WTC11 (cell line): ENCODE measurements at regions not wholly inside any gene's neighbourhood (a gene's known extent, or its start where the extent isn't known, plus 50 kb on each side); places are given as distances from the start of the nearest gene placed in this dataset.

Source experiments
- ATAC-seq: fragments of 200-7000 bp; cut with Tn5 transposase; 2 replicates; pipeline ENCODE4 v1.10.0; 2021; ENCODE audit warnings: mild to moderate bottlenecking, moderate library complexity
- CTCF ChIA-PET: fragments of 300-600 bp; sonication (Branson Sonifier 250); formaldehyde crosslinking; loops from one replicate; lab custom pipeline; 2021; ENCODE audit warnings: antibody characterized with exemption; lab: Charles Lee
- POLR2A ChIA-PET: fragments of 350-600 bp; sonication (Branson Sonifier 250); formaldehyde crosslinking; loops from one replicate; lab custom pipeline; 2021; ENCODE audit warnings: antibody characterized with exemption; lab: Charles Lee
- DNase-seq: peaks from one replicate; pipeline ENCODE4 v3.0.0; 2021; ENCODE audit warnings: low spot score
- H3K27ac Mint-ChIP-seq: 2 replicates; pipeline ENCODE4 v1.8.0; 2021; ENCODE audit warnings: mixed read lengths
- H3K27me3 Mint-ChIP-seq: 2 replicates; pipeline ENCODE4 v1.8.0; 2021; ENCODE audit warnings: low read depth, mild to moderate bottlenecking, moderate library complexity, mixed read lengths
- H3K36me3 Mint-ChIP-seq: 2 replicates; pipeline ENCODE4 v1.8.0; 2021; ENCODE audit warnings: mixed read lengths
- H3K4me1 Mint-ChIP-seq: 2 replicates; pipeline ENCODE4 v1.8.0; 2022; ENCODE audit warnings: mixed read lengths
- H3K4me3 Mint-ChIP-seq: 2 replicates; pipeline ENCODE4 v1.8.0; 2021; ENCODE audit warnings: mild to moderate bottlenecking, moderate library complexity, mixed read lengths
- H3K9me3 Mint-ChIP-seq: 2 replicates; pipeline ENCODE4 v1.8.0; 2021; ENCODE audit warnings: mixed read lengths
- CREM ChIP-seq: sonication (generic); formaldehyde crosslinking; IDR thresholded peaks from 2 replicates; pipeline ENCODE4 v1.8.1; 2022; ENCODE audit warnings: mild to moderate bottlenecking, missing genetic modification reagents, moderate library complexity
- GABPB1 ChIP-seq: sonication (generic); formaldehyde crosslinking; IDR thresholded peaks from 2 replicates; pipeline ENCODE4 v1.8.1; 2023; ENCODE audit warnings: mild to moderate bottlenecking, missing genetic modification reagents
- GTF2I ChIP-seq: fragments of 250-450 bp; sonication (Bioruptor Pico); conservative IDR thresholded peaks from 2 replicates; pipeline ENCODE4 v1.4.0; 2021; ENCODE audit warnings: mild to moderate bottlenecking
- MYBL2 ChIP-seq: sonication (generic); formaldehyde crosslinking; IDR thresholded peaks from 2 replicates; pipeline ENCODE4 v1.8.1; 2023; ENCODE audit warnings: mild to moderate bottlenecking, moderate library complexity, missing genetic modification reagents
- NFE2L1 ChIP-seq: sonication (generic); formaldehyde crosslinking; IDR thresholded peaks from 2 replicates; pipeline ENCODE4 v1.8.1; 2023; ENCODE audit warnings: missing genetic modification reagents
- SOX15 ChIP-seq: fragments of 250-450 bp; sonication (Bioruptor Pico); IDR thresholded peaks from 2 replicates; pipeline ENCODE4 v1.9.0; 2021; ENCODE audit warnings: mild to moderate bottlenecking
- TP53 ChIP-seq: sonication (generic); formaldehyde crosslinking; IDR thresholded peaks from 2 replicates; pipeline ENCODE4 v1.8.1; 2023; ENCODE audit warnings: mild to moderate bottlenecking, missing genetic modification reagents
- ZBTB21 ChIP-seq: sonication (generic); formaldehyde crosslinking; IDR thresholded peaks from 2 replicates; pipeline ENCODE4 v1.8.1; 2023; ENCODE audit warnings: mild to moderate bottlenecking, missing genetic modification reagents, borderline replicate concordance
- ZNF121 ChIP-seq: sonication (generic); formaldehyde crosslinking; IDR thresholded peaks from 2 replicates; pipeline ENCODE4 v1.8.0; 2023; ENCODE audit warnings: missing genetic modification reagents
- ZNF138 ChIP-seq: sonication (generic); formaldehyde crosslinking; conservative IDR thresholded peaks from 2 replicates; pipeline ENCODE4 v1.8.1; 2022; ENCODE audit warnings: mild to moderate bottlenecking, moderate library complexity, missing genetic modification reagents
- ZNF232 ChIP-seq: sonication (generic); formaldehyde crosslinking; IDR thresholded peaks from 2 replicates; pipeline ENCODE4 v1.8.0; 2022; ENCODE audit warnings: mild to moderate bottlenecking, missing genetic modification reagents
- TF ChIP-seq, protein P1 (sequence below): sonication (generic); formaldehyde crosslinking; IDR thresholded peaks from 2 replicates; pipeline ENCODE4 v1.8.0; 2022; ENCODE audit warnings: missing genetic modification reagents
- TF ChIP-seq, protein P2 (sequence below): sonication (generic); formaldehyde crosslinking; IDR thresholded peaks from 2 replicates; pipeline ENCODE4 v1.8.1; 2022; ENCODE audit warnings: missing genetic modification reagents, borderline replicate concordance
- TF ChIP-seq, protein P3 (sequence below): fragments of 250-450 bp; sonication (Bioruptor Pico); conservative IDR thresholded peaks from 2 replicates; pipeline ENCODE4 v1.9.0; 2021; ENCODE audit warnings: mild to moderate bottlenecking
- TF ChIP-seq, protein P4 (sequence below): sonication (generic); formaldehyde crosslinking; IDR thresholded peaks from 2 replicates; pipeline ENCODE4 v1.8.0; 2022; ENCODE audit warnings: mild to moderate bottlenecking, missing genetic modification reagents
- TF ChIP-seq, protein P5 (sequence below): sonication (generic); formaldehyde crosslinking; IDR thresholded peaks from 2 replicates; pipeline ENCODE4 v1.8.1; 2022; ENCODE audit warnings: mild to moderate bottlenecking, missing genetic modification reagents, moderate library complexity, borderline replicate concordance
- TF ChIP-seq, protein P6 (sequence below): sonication (generic); formaldehyde crosslinking; IDR thresholded peaks from 2 replicates; pipeline ENCODE4 v1.8.1; 2023; ENCODE audit warnings: mild to moderate bottlenecking, missing genetic modification reagents
- TF ChIP-seq, protein P7 (sequence below): sonication (generic); formaldehyde crosslinking; IDR thresholded peaks from 2 replicates; pipeline ENCODE4 v1.8.1; 2022; ENCODE audit warnings: mild to moderate bottlenecking, moderate library complexity, missing genetic modification reagents

DNA sequence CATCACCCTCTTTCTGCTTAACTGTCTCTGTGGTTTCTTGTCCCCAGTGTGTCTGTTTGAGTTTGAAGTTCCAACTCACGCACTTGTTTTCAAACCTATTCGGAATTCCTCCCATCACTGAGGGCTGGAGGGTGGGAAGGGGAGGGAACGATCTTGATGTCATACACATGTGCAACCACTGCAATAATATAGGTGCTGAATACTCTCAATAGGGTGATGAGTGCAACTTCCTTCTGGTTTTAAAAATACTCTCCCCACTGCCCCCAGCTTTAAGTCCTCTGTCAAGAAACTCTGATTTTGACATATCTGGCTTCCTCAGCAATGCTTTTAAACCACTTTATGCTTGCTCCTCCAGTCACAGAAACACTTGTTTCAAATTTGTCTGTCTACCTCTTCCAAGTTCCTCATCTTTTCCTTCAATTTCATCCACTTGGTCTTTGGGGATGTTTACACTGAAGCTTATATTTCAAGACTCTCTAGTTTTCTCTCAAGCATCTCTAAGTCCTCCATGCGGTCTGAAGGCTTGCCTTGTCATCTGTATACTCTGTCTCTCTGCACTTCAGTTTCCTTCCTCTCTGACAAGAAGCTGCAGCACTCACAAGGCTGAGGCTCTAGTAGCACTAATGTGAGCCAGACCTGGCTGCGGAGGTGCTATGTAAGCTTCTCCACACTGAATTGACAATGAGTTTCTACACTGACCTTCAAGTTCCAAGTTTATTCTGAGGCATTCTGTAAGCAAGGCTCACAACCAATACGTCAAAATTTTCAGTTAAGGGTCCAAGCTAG lies 422.3 kb downstream of the ZEB2 start:
- Mint-ChIP-seq H3K27ac (no peak overlapping the region), H3K9me3 (peaks cover 7% of the 10 kb centered on the region), H3K36me3 (no peaks in the 10 kb centered on the region), H3K27me3 (no peaks in the 10 kb centered on the region), H3K4me1 (peaks cover 6% of the 10 kb centered on the region; the same call in 1 of the 2 replicates), H3K4me3 (no peak overlapping the region)
- ATAC-seq (no peak), DNase-seq (no peak)
- ChIA-PET CTCF (no interaction called here), POLR2A (no interaction called here)
- TF ChIP-seq ZNF121 (no peak), ZBTB21 (CRISPR knock-in tag) (no peak), ZNF232 (CRISPR knock-in tag) (no peak), NFE2L1 (no peak), GABPB1 (CRISPR knock-in tag) (no peak), GTF2I (CRISPR knock-in tag) (no peak), MYBL2 (CRISPR knock-in tag) (no peak), CREM (CRISPR knock-in tag) (no peak), SOX15 (CRISPR knock-in tag) (no peak), ZNF138 (CRISPR knock-in tag) (no peak), TP53 (CRISPR knock-in tag) (no peak)
- TF ChIP-seq, protein P1, sequence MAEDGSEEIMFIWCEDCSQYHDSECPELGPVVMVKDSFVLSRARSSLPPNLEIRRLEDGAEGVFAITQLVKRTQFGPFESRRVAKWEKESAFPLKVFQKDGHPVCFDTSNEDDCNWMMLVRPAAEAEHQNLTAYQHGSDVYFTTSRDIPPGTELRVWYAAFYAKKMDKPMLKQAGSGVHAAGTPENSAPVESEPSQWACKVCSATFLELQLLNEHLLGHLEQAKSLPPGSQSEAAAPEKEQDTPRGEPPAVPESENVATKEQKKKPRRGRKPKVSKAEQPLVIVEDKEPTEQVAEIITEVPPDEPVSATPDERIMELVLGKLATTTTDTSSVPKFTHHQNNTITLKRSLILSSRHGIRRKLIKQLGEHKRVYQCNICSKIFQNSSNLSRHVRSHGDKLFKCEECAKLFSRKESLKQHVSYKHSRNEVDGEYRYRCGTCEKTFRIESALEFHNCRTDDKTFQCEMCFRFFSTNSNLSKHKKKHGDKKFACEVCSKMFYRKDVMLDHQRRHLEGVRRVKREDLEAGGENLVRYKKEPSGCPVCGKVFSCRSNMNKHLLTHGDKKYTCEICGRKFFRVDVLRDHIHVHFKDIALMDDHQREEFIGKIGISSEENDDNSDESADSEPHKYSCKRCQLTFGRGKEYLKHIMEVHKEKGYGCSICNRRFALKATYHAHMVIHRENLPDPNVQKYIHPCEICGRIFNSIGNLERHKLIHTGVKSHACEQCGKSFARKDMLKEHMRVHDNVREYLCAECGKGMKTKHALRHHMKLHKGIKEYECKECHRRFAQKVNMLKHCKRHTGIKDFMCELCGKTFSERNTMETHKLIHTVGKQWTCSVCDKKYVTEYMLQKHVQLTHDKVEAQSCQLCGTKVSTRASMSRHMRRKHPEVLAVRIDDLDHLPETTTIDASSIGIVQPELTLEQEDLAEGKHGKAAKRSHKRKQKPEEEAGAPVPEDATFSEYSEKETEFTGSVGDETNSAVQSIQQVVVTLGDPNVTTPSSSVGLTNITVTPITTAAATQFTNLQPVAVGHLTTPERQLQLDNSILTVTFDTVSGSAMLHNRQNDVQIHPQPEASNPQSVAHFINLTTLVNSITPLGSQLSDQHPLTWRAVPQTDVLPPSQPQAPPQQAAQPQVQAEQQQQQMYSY = no peak
- TF ChIP-seq, protein P2, sequence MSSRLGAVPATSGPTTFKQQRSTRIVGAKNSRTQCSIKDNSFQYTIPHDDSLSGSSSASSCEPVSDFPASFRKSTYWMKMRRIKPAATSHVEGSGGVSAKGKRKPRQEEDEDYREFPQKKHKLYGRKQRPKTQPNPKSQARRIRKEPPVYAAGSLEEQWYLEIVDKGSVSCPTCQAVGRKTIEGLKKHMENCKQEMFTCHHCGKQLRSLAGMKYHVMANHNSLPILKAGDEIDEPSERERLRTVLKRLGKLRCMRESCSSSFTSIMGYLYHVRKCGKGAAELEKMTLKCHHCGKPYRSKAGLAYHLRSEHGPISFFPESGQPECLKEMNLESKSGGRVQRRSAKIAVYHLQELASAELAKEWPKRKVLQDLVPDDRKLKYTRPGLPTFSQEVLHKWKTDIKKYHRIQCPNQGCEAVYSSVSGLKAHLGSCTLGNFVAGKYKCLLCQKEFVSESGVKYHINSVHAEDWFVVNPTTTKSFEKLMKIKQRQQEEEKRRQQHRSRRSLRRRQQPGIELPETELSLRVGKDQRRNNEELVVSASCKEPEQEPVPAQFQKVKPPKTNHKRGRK (CRISPR knock-in tag) = no peak
- TF ChIP-seq, protein P3, sequence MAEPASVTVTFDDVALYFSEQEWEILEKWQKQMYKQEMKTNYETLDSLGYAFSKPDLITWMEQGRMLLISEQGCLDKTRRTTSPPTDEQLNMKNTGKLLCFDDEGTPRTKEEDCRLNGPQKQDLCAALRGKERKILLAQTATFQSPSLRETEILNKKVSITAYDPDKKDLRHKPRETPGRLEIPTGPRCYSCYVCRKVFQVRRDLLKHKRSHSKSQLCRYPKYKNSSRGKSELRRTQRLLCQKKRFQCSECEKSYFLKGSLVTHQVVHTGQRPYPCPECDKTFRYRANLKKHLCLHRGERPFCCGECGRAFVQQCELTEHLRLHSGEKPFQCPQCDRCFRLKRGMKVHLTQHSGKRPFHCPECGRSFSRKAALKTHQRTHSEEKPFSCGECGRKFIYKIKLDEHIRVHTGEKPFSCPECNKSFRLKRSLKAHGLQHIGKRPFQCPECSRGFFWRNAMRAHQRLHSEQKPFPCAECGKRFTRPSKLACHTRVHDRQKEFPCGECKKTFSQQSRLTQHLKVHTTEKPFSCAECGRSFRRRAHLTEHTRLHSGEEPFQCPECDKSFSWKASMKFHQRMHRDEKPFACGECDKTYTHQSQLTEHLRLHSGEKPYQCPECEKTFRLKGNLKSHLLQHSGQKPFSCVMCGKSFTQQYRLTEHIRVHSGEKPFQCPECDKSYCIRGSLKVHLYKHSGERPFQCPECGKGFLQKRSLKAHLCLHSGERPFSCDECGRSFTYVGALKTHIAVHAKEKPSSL (CRISPR knock-in tag) = no peak
- TF ChIP-seq, protein P4, sequence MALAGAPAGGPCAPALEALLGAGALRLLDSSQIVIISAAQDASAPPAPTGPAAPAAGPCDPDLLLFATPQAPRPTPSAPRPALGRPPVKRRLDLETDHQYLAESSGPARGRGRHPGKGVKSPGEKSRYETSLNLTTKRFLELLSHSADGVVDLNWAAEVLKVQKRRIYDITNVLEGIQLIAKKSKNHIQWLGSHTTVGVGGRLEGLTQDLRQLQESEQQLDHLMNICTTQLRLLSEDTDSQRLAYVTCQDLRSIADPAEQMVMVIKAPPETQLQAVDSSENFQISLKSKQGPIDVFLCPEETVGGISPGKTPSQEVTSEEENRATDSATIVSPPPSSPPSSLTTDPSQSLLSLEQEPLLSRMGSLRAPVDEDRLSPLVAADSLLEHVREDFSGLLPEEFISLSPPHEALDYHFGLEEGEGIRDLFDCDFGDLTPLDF (CRISPR knock-in tag) = no peak
- TF ChIP-seq, protein P5, sequence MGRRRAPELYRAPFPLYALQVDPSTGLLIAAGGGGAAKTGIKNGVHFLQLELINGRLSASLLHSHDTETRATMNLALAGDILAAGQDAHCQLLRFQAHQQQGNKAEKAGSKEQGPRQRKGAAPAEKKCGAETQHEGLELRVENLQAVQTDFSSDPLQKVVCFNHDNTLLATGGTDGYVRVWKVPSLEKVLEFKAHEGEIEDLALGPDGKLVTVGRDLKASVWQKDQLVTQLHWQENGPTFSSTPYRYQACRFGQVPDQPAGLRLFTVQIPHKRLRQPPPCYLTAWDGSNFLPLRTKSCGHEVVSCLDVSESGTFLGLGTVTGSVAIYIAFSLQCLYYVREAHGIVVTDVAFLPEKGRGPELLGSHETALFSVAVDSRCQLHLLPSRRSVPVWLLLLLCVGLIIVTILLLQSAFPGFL = no peak
- TF ChIP-seq, protein P6, sequence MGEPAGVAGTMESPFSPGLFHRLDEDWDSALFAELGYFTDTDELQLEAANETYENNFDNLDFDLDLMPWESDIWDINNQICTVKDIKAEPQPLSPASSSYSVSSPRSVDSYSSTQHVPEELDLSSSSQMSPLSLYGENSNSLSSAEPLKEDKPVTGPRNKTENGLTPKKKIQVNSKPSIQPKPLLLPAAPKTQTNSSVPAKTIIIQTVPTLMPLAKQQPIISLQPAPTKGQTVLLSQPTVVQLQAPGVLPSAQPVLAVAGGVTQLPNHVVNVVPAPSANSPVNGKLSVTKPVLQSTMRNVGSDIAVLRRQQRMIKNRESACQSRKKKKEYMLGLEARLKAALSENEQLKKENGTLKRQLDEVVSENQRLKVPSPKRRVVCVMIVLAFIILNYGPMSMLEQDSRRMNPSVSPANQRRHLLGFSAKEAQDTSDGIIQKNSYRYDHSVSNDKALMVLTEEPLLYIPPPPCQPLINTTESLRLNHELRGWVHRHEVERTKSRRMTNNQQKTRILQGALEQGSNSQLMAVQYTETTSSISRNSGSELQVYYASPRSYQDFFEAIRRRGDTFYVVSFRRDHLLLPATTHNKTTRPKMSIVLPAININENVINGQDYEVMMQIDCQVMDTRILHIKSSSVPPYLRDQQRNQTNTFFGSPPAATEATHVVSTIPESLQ (CRISPR knock-in tag) = no peak
- TF ChIP-seq, protein P7, sequence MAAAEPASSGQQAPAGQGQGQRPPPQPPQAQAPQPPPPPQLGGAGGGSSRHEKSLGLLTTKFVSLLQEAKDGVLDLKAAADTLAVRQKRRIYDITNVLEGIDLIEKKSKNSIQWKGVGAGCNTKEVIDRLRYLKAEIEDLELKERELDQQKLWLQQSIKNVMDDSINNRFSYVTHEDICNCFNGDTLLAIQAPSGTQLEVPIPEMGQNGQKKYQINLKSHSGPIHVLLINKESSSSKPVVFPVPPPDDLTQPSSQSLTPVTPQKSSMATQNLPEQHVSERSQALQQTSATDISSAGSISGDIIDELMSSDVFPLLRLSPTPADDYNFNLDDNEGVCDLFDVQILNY (CRISPR knock-in tag) = no peak
